Left ventricle myocardium inferior (tissue), 1 donor: ENCODE measurements at regions not wholly inside any gene's neighbourhood (a gene's known extent, or its start where the extent isn't known, plus 50 kb on each side); places are given as distances from the start of the nearest gene placed in this dataset.
"Not testable (repeated sequence)": the region's sequence is repeated elsewhere in the genome, so short reads cannot be mapped to it uniquely, and the experiment has no call there.

ENCODE experiments used
- DNase-seq: peaks from one replicate; pipeline ENCODE4 v3.0.0-alpha.2; 2020
- H3K27ac ChIP-seq: fragments of 200-600 bp; replicated peaks from 2 replicates; pipeline ENCODE4 v1.8.0; 2021
- H3K27me3 ChIP-seq: fragments of 200-600 bp; 2 replicates; pipeline ENCODE4 v1.8.0; 2021; ENCODE audit warnings: low read depth
- H3K36me3 ChIP-seq: fragments of 200-600 bp; 2 replicates; pipeline ENCODE4 v1.8.0; 2021
- H3K4me1 ChIP-seq: fragments of 200-600 bp; 2 replicates; pipeline ENCODE4 v1.8.0; 2021
- H3K4me3 ChIP-seq: fragments of 200-600 bp; 2 replicates; pipeline ENCODE4 v1.8.0; 2021; ENCODE audit warnings: mild to moderate bottlenecking, moderate library complexity
- H3K9me3 ChIP-seq: fragments of 200-600 bp; replicated peaks from 2 replicates; pipeline ENCODE4 v1.8.0; 2021
- intact Hi-C: fragments of 100-400 bp; cut with micrococcal nuclease; formaldehyde crosslinking; loops from one replicate; pipeline ENCODE4 v1.11.0; 2022
- TF ChIP-seq, protein P1 (sequence below): fragments of 200-600 bp; IDR thresholded peaks from 2 replicates; pipeline ENCODE4 v1.8.0; 2021; ENCODE audit warnings: antibody characterized with exemption, mild to moderate bottlenecking, borderline replicate concordance
- donor health status: DM: no; HTN: yes; CAD: no; lungs with severe emphysema.

DNA sequence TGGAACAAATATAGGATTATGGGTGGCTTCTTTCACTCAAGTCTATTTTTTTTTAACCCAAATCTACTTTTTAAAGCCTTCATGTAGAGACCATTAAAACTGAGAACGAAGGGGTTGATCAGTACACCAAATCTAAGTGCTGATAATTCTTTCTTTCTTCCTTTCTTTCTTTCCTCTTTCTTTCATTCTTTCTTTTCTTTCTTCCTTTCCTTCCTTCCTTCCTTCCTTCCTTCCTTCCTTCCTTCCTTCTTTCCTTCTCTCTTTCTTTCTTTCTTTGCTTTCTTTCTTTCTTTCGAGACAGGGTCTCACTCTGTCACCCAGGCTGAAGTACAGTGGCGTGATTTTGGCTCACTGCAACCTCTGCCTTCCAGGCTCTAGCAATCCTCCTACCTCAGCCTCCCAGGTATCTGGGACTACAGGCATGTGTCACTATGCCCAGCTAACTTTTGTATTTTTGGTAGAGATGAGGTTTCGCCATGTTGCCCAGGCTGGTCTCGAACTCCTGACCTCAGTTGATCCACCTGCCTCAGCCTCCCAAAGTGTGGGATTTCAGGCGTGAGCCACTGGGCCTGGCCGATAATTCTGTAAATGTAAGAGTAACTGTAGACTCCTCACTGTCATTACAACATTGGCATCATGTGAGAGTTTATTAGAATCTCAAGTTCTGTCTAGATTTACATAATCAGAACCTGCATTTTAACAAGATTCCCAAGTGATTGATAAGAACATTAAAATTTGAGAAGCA is 236.4 kb downstream of the TFEC start:
- TF ChIP-seq, protein P1, sequence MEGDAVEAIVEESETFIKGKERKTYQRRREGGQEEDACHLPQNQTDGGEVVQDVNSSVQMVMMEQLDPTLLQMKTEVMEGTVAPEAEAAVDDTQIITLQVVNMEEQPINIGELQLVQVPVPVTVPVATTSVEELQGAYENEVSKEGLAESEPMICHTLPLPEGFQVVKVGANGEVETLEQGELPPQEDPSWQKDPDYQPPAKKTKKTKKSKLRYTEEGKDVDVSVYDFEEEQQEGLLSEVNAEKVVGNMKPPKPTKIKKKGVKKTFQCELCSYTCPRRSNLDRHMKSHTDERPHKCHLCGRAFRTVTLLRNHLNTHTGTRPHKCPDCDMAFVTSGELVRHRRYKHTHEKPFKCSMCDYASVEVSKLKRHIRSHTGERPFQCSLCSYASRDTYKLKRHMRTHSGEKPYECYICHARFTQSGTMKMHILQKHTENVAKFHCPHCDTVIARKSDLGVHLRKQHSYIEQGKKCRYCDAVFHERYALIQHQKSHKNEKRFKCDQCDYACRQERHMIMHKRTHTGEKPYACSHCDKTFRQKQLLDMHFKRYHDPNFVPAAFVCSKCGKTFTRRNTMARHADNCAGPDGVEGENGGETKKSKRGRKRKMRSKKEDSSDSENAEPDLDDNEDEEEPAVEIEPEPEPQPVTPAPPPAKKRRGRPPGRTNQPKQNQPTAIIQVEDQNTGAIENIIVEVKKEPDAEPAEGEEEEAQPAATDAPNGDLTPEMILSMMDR: no peak
- intact Hi-C loops: no loop called here
- Histone ChIP-seq H3K4me3 (no peak overlapping the region), H3K9me3 (peaks cover 6% of the 10 kb centered on the region), H3K4me1 (no peaks in the 10 kb centered on the region), H3K27me3 (no peaks in the 10 kb centered on the region), H3K27ac (no peak overlapping the region), H3K36me3 (no peaks in the 10 kb centered on the region)
- no peak for DNase-seq

DNA sequence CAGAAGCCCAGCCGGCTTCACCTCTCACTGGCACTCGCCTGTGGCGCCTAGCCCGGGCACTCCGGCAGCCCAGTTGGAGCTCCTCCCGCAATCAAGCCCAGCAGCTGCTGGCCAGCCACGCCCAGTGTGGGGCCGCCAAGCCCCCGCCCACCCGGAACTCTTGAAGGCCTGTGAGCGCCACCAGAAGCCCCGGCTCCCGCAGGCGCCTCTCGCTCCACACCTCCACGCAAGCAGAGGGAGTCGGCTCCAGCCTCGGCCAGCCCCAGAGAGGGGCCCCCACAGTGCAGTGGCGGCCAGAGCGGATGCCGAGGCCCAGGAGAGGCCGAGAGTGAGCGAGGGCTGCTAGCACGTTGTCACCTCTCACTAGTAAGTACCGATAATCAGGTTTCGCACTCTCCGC is 240.7 kb downstream of the TFEC start:
- Histone ChIP-seq H3K4me3 (no peak overlapping the region), H3K27me3 (no peaks in the 10 kb centered on the region), H3K36me3 (no peaks in the 10 kb centered on the region), H3K9me3 (peaks cover 11% of the 10 kb centered on the region), H3K27ac (no peak overlapping the region), H3K4me1 (no peaks in the 10 kb centered on the region)
- no peak for DNase-seq
- intact Hi-C loops: no loop called here
- TF ChIP-seq, protein P1: no peak

DNA sequence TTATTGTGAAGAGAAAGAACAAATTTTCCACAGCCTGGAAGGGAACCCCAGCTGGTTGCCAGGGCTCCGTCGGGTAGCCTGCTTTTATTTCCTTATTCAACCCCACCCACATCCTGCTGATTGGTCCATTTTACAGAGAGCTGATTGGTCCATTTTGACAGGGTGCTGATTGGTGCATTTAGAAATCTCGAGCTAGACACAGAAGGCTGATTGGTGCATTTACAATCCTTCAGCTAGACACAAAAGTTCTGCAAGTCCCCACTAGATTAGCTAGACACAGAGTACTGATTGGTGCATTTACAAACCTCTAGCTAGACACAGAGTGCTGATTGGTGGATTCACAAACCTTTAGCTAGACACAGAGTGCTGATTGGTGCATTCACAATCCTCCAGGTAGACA is 241.1 kb downstream of the TFEC start:
- H3K36me3 ChIP-seq, H3K27me3 ChIP-seq, intact Hi-C loops, DNase-seq, H3K4me1 ChIP-seq, H3K27ac ChIP-seq, H3K4me3 ChIP-seq: not testable (repeated sequence)
- peaks cover 11% of the 10 kb centered on the region for H3K9me3 ChIP-seq

DNA sequence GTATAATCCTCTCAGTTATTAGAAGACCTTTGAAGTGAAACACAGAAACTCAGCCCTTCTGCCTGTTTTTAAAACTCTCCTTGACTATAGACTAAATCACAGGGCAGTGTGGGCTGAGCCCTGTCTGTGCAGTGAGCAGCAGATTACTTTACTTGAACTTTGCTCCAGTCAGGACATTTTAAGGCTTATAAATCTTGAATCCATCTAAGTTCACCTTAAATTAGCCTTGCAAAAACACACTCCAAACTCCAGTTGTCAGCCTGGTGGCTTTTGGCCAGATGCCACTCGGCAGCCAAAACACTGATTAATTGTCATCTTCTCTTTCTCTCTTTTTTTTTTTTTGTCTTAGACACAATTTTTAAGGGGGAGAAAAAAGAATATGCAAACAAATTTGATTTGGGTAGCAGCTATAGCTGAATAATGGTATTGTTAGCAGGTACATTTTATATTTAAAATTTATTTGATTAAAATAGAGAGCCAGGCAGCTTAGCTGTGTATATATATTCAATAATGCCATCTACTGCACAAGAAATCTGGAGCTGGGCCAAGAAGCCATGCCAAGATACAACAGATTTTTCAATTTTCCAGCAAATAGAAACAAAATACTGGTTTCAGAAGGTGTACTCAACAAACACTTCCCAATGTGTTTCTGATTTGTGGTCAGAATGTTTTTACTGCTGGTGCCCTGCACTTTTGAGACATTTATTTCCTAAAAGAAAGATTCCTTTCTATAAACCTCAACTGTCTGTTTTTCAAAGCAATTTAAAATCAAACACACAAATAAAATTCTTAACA is 247.7 kb downstream of the TFEC start:
- Histone ChIP-seq H3K36me3 (no peaks in the 10 kb centered on the region), H3K27me3 (peaks cover 4% of the 10 kb centered on the region), H3K4me3 (no peak overlapping the region), H3K4me1 (no peaks in the 10 kb centered on the region), H3K9me3 (no peaks in the 10 kb centered on the region), H3K27ac (no peak overlapping the region)
- DNase-seq: no peak
- intact Hi-C loops: no loop called here
- TF ChIP-seq, protein P1: no peak

DNA sequence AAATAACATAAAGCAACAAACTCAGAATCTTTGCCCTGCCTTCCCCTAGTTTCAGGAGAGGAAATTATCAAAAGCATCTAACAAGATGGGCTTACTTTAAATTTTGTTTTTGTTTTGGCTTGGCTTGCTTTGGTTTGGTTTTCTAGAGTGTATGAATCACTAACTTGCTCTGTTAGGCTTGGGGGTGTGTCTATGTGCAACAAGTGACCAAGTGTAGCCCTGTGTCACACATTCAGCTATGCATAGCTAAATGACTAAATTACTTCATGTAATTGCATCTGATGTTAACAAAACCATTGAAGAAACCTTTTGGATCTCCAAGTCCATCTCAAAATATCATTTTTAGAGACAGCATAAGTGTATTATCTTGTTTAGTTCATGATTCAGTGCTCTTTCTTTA is 251.0 kb downstream of the TFEC start:
- H3K27me3 ChIP-seq: peaks cover 4% of the 10 kb centered on the region
- H3K36me3 ChIP-seq: no peaks in the 10 kb centered on the region
- H3K4me1 ChIP-seq: no peaks in the 10 kb centered on the region
- no peak overlapping the region for H3K27ac ChIP-seq
- intact Hi-C loops: no loop called here
- no peaks in the 10 kb centered on the region for H3K9me3 ChIP-seq
- TF ChIP-seq, protein P1: no peak
- DNase-seq: no peak
- no peak overlapping the region for H3K4me3 ChIP-seq

DNA sequence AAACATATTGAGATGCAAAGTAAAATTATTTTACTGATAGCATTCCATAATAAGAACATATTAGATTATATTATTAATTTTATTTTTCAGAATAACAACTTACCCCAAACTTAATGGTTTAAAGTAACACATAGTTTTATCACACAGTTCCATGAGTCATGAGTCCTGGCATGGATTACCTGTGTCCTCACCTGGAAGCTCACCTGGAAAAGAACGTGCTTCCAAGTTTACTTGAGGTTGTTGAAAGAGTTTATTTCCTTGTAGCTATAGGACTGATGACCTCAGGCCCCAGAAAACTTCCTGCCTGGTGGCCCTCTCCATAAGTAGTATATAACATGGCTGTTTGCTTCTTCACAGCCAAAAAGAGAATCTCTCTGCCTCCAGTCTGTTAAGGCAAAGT is 254.6 kb downstream of the TFEC start:
- no peaks in the 10 kb centered on the region for H3K36me3 ChIP-seq
- no peak overlapping the region for H3K4me3 ChIP-seq
- intact Hi-C loops: no loop called here
- no peak overlapping the region for H3K27ac ChIP-seq
- no peaks in the 10 kb centered on the region for H3K4me1 ChIP-seq
- TF ChIP-seq, protein P1: no peak
- no peak for DNase-seq
- H3K27me3 ChIP-seq: peaks cover 4% of the 10 kb centered on the region
- no peaks in the 10 kb centered on the region for H3K9me3 ChIP-seq
